ENCODE measurements at regions not wholly inside any gene's neighbourhood (a gene's known extent, or its start where the extent isn't known, plus 50 kb on each side); places are given as distances from the start of the nearest gene placed in this dataset.

GRCh38 chr5:30600892-30601291 is 592.6 kb upstream of the CDH6 start:
- Histone ChIP-seq H3K4me1 (ENCODE audit: control insufficient read depth, extremely low read depth, insufficient read depth, low read length) (no peaks in the 10 kb centered on the region), H3K36me3 (ENCODE audit: control insufficient read depth, insufficient read depth, low read length) (no peaks in the 10 kb centered on the region), H3K9ac (ENCODE audit: insufficient read depth, low read length) (no peak overlapping the region), H4K20me1 (ENCODE audit: control insufficient read depth, extremely low read depth, insufficient read depth, low read length) (no peaks in the 10 kb centered on the region), H3K27me3 (ENCODE audit: control insufficient read depth, insufficient read depth, low read length) (no peaks in the 10 kb centered on the region), H3K9me3 (ENCODE audit: control insufficient read depth, insufficient read depth, low read depth, low read length) (no peaks in the 10 kb centered on the region), H3K79me2 (ENCODE audit: control insufficient read depth, insufficient read depth, low read length) (no peaks in the 10 kb centered on the region), H2AFZ (ENCODE audit: low read length) (no peak overlapping the region), H3K4me3 (replicated peaks in 1 of 4; ENCODE audit: control extremely low read depth in 1 of 4, insufficient read depth in 1 of 4, low read depth in 3 of 4, low read length in 4 of 4) (no peak overlapping the region), H3K4me2 (ENCODE audit: extremely low read depth, insufficient read depth, low read length) (no peak overlapping the region), H3K27ac (ENCODE audit: insufficient read depth, low read length) (no peak overlapping the region)
- no peak for TF ChIP-seq EZH2 (IDR thresholded peaks at IDR 0.05; ENCODE audit: low read length, missing control alignments)
- TF ChIP-seq, protein P1, sequence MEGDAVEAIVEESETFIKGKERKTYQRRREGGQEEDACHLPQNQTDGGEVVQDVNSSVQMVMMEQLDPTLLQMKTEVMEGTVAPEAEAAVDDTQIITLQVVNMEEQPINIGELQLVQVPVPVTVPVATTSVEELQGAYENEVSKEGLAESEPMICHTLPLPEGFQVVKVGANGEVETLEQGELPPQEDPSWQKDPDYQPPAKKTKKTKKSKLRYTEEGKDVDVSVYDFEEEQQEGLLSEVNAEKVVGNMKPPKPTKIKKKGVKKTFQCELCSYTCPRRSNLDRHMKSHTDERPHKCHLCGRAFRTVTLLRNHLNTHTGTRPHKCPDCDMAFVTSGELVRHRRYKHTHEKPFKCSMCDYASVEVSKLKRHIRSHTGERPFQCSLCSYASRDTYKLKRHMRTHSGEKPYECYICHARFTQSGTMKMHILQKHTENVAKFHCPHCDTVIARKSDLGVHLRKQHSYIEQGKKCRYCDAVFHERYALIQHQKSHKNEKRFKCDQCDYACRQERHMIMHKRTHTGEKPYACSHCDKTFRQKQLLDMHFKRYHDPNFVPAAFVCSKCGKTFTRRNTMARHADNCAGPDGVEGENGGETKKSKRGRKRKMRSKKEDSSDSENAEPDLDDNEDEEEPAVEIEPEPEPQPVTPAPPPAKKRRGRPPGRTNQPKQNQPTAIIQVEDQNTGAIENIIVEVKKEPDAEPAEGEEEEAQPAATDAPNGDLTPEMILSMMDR (conservative IDR thresholded peaks at IDR 0.05 in 1 of 2, IDR thresholded peaks at IDR 0.05 in 1 of 2; ENCODE audit: low read depth in 1 of 2, low read length in 2 of 2) = no peak
- DNase-seq (ENCODE audit: low read depth in 2 of 2) = no peak

GRCh38 chr5:30596495-30597064 is 596.9 kb upstream of the CDH6 start:
- Histone ChIP-seq H2AFZ (ENCODE audit: low read length) (no peak overlapping the region), H3K36me3 (ENCODE audit: control insufficient read depth, insufficient read depth, low read length) (no peaks in the 10 kb centered on the region), H3K9ac (ENCODE audit: insufficient read depth, low read length) (no peak overlapping the region), H3K27me3 (ENCODE audit: control insufficient read depth, insufficient read depth, low read length) (no peaks in the 10 kb centered on the region), H3K4me2 (ENCODE audit: extremely low read depth, insufficient read depth, low read length) (no peak overlapping the region), H3K9me3 (ENCODE audit: control insufficient read depth, insufficient read depth, low read depth, low read length) (no peaks in the 10 kb centered on the region), H3K27ac (ENCODE audit: insufficient read depth, low read length) (no peak overlapping the region), H3K79me2 (ENCODE audit: control insufficient read depth, insufficient read depth, low read length) (no peaks in the 10 kb centered on the region), H4K20me1 (ENCODE audit: control insufficient read depth, extremely low read depth, insufficient read depth, low read length) (no peaks in the 10 kb centered on the region), H3K4me3 (replicated peaks in 1 of 4; ENCODE audit: control extremely low read depth in 1 of 4, insufficient read depth in 1 of 4, low read depth in 3 of 4, low read length in 4 of 4) (no peak overlapping the region), H3K4me1 (ENCODE audit: control insufficient read depth, extremely low read depth, insufficient read depth, low read length) (no peaks in the 10 kb centered on the region)
- TF ChIP-seq, protein P1 (conservative IDR thresholded peaks at IDR 0.05 in 1 of 2, IDR thresholded peaks at IDR 0.05 in 1 of 2; ENCODE audit: low read depth in 1 of 2, low read length in 2 of 2) = no peak
- TF ChIP-seq EZH2 (IDR thresholded peaks at IDR 0.05; ENCODE audit: low read length, missing control alignments) = no peak
- DNase-seq (ENCODE audit: low read depth in 2 of 2) = peak in 1 of 2 donors; percentile 1

DNA sequence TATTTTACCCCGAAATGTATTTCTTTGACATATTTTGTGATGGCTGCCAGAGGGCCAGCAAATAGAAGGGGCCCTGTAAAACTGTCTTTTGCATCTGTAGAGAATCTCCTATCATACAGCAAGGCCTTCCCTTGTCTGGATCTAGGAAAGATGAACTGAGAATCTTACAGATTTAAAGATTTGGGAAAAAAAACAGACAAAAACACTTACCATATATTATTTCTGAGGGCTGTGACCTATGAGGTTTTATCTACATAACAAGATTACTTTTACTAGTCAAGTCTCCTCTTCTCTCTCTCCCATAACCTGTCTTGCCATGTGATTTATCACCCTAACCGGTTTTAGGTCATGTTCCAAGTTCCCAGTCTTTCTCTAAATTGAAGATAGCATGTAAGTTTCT is 599.2 kb upstream of the CDH6 start:
- Histone ChIP-seq H4K20me1 (ENCODE audit: control insufficient read depth, extremely low read depth, insufficient read depth, low read length) (no peaks in the 10 kb centered on the region), H3K4me1 (ENCODE audit: control insufficient read depth, extremely low read depth, insufficient read depth, low read length) (no peaks in the 10 kb centered on the region), H3K27me3 (ENCODE audit: control insufficient read depth, insufficient read depth, low read length) (no peaks in the 10 kb centered on the region), H3K36me3 (ENCODE audit: control insufficient read depth, insufficient read depth, low read length) (no peaks in the 10 kb centered on the region), H3K79me2 (ENCODE audit: control insufficient read depth, insufficient read depth, low read length) (no peaks in the 10 kb centered on the region), H3K27ac (ENCODE audit: insufficient read depth, low read length) (no peak overlapping the region), H3K9me3 (ENCODE audit: control insufficient read depth, insufficient read depth, low read depth, low read length) (no peaks in the 10 kb centered on the region), H3K4me2 (ENCODE audit: extremely low read depth, insufficient read depth, low read length) (no peak overlapping the region), H3K4me3 (replicated peaks in 1 of 4; ENCODE audit: control extremely low read depth in 1 of 4, insufficient read depth in 1 of 4, low read depth in 3 of 4, low read length in 4 of 4) (no peak overlapping the region), H2AFZ (ENCODE audit: low read length) (no peak overlapping the region), H3K9ac (ENCODE audit: insufficient read depth, low read length) (no peak overlapping the region)
- no peak for DNase-seq (ENCODE audit: low read depth in 2 of 2)
- no peak for TF ChIP-seq EZH2 (IDR thresholded peaks at IDR 0.05; ENCODE audit: low read length, missing control alignments)
- TF ChIP-seq, protein P1 (conservative IDR thresholded peaks at IDR 0.05 in 1 of 2, IDR thresholded peaks at IDR 0.05 in 1 of 2; ENCODE audit: low read depth in 1 of 2, low read length in 2 of 2) = no peak

Data from fibroblast of lung (primary cell).